GM19397 (cell line): ENCODE measurements at regions not wholly inside any gene's neighbourhood (a gene's known extent, or its start where the extent isn't known, plus 50 kb on each side); places are given as distances from the start of the nearest gene placed in this dataset.

Source experiments
- ATAC-seq: cut with Tn5 transposase; IDR thresholded peaks from one replicate; pipeline ENCODE4 v1.9.1; 2021; ENCODE audit warnings: mild to moderate bottlenecking, moderate library complexity; ENCODE audit not compliant: unreplicated experiment

- ATAC-seq = no peak
Measured at GRCh38 chr14:49467091-49467490, 119.1 kb downstream of the RPS29 start.

- no peak for ATAC-seq
Measured at GRCh38 chr14:49464885-49465284, 121.3 kb downstream of the RPS29 start.

GRCh38 chr14:49463146-49463545 is 123.0 kb downstream of the RPS29 start:
- ATAC-seq = no peak

- ATAC-seq = peak; percentile 84
Measured at GRCh38 chr14:49461529-49462401, 124.4 kb downstream of the RPS29 start.

GRCh38 chr14:49460662-49461061 is 125.5 kb downstream of the RPS29 start:
- ATAC-seq = no peak

- ATAC-seq = no peak
Measured at GRCh38 chr14:49456589-49456988, 129.6 kb downstream of the RPS29 start.

GRCh38 chr14:49451938-49452337 is 134.2 kb downstream of the RPS29 start:
- ATAC-seq = no peak

GRCh38 chr14:49449749-49450148 is 136.4 kb downstream of the RPS29 start:
- ATAC-seq = no peak

- ATAC-seq = no peak
Measured at GRCh38 chr14:49447540-49448107, 138.6 kb downstream of the RPS29 start.

GRCh38 chr14:49446801-49447200 is 139.4 kb downstream of the RPS29 start:
- no peak for ATAC-seq

- no peak for ATAC-seq
Measured at GRCh38 chr14:49438256-49438770, 147.9 kb downstream of the RPS29 start.

- ATAC-seq = no peak
Measured at GRCh38 chr14:49428076-49428475, 158.1 kb downstream of the RPS29 start.

- ATAC-seq = no peak
Measured at GRCh38 chr14:49427117-49427516, 159.1 kb downstream of the RPS29 start.

GRCh38 chr14:49425921-49426320 is 160.3 kb downstream of the RPS29 start:
- no peak for ATAC-seq

GRCh38 chr14:49424436-49425331 is 161.5 kb downstream of the RPS29 start:
- ATAC-seq = no peak

GRCh38 chr14:49420201-49420600 is 166.0 kb downstream of the RPS29 start:
- no peak for ATAC-seq

- no peak for ATAC-seq
Measured at GRCh38 chr14:49418789-49419188, 167.4 kb downstream of the RPS29 start.

GRCh38 chr14:49417790-49418189 is 168.4 kb downstream of the RPS29 start:
- ATAC-seq = no peak

GRCh38 chr14:49408187-49408933 is 177.8 kb downstream of the RPS29 start:
- no peak for ATAC-seq

- ATAC-seq = no peak
Measured at GRCh38 chr14:49405291-49405690, 180.9 kb downstream of the RPS29 start.

- ATAC-seq = no peak
Measured at GRCh38 chr14:49401373-49401772, 184.8 kb downstream of the RPS29 start.
